K562 (cell line): ENCODE measurements at regions not wholly inside any gene's neighbourhood (a gene's known extent, or its start where the extent isn't known, plus 50 kb on each side); places are given as distances from the start of the nearest gene placed in this dataset.

Experiments
- SIN3A ChIP-seq, 2 experiments: fragments of 150-350 bp in 1 of 2; IDR thresholded peaks; 2 replicates each; pipeline ENCODE4 v1.6.1; 2011 to 2016; ENCODE audit warnings: borderline replicate concordance in 2 of 2, low read depth in 2 of 2, low read length in 2 of 2, mild to moderate bottlenecking in 2 of 2, moderate library complexity in 2 of 2; ENCODE audit not compliant: control insufficient read depth in 1 of 2
- ZNF449 ChIP-seq: fragments of 250-450 bp; sonication (Bioruptor Pico); IDR thresholded peaks from 2 replicates; pipeline ENCODE4 v1.8.0; 2022; ENCODE audit warnings: moderate library complexity, mild to moderate bottlenecking, inconsistent platforms
- TF ChIP-seq, protein P1 (sequence below): fragments of 450-650 bp; formaldehyde crosslinking; IDR thresholded peaks from 2 replicates; pipeline ENCODE4 v1.4.0; 2020; ENCODE audit warnings: mild to moderate bottlenecking

DNA sequence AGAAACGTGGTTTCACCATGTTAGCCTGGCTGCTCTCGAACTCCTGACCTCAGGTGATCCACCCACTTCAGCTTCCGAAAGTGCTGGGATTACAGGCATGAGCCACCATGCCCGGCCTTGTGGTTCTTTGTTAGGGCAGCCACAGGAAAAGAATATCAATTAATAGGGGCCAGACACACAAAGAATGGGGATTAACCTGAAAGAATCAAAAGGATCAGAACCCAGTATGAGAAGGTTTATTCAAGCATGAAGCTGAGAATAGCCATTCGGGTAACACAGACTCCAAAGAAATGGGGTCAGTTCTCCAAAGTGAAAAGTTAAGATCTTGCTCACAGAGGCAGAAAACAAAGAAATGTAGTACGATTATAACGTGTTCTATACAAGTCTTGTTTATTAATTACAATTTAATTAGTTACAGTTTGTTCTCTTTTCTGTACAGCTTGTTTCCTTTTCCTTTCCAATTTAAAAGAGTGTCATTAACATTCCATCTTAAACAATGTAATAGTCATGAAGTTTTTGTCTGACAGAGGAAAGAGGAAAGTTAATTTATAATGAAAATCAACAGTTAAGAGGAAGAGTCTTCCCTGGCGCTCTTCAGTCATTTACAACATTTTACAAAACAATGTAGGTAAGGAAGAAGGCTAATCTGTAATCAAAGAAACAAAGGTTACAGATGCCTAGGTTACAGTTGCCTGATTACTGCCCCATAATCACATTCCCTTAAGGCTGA lies 51.3 kb upstream of the SLC45A1 start:
- TF ChIP-seq, protein P1, sequence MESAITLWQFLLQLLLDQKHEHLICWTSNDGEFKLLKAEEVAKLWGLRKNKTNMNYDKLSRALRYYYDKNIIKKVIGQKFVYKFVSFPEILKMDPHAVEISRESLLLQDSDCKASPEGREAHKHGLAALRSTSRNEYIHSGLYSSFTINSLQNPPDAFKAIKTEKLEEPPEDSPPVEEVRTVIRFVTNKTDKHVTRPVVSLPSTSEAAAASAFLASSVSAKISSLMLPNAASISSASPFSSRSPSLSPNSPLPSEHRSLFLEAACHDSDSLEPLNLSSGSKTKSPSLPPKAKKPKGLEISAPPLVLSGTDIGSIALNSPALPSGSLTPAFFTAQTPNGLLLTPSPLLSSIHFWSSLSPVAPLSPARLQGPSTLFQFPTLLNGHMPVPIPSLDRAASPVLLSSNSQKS (CRISPR knock-in tag) = no peak
- TF ChIP-seq SIN3A (IDR thresholded peaks at IDR 0.05; ENCODE audit: borderline replicate concordance in 2 of 2, control insufficient read depth in 1 of 2, low read depth in 2 of 2, low read length in 2 of 2) (no peak), ZNF449 (CRISPR knock-in tag) (no peak)
